Keratinocyte (primary cell): ENCODE measurements at regions not wholly inside any gene's neighbourhood (a gene's known extent, or its start where the extent isn't known, plus 50 kb on each side); places are given as distances from the start of the nearest gene placed in this dataset.

Source experiments
- DNase-seq: peaks from one replicate; pipeline ENCODE4 v3.0.0-alpha.2; 2011; ENCODE audit warnings: low read depth, missing footprints, low spot score
- FAIRE-seq: peaks from 2 replicates; lab custom pipeline; 2011; peaks lifted over from hg19 to GRCh38; lab: Jason Lieb, UNC
- H2AFZ ChIP-seq: 2 replicates; pipeline ENCODE4 v1.6.0; 2012; ENCODE audit warnings: low read length, control low read depth, inconsistent platforms; ENCODE audit not compliant: control insufficient read depth
- H3K27ac ChIP-seq: 2 replicates; pipeline ENCODE4 v1.5.1; 2011; ENCODE audit warnings: low read length; ENCODE audit not compliant: control insufficient read depth, insufficient read depth
- H3K27me3 ChIP-seq: 3 replicates; pipeline ENCODE4 v1.6.0; 2011; ENCODE audit warnings: low read length; ENCODE audit not compliant: control insufficient read depth, insufficient read depth; ENCODE audit errors: extremely low read depth
- H3K36me3 ChIP-seq, 2 experiments: 2 replicates in 1 of 2; 3 replicates in 1 of 2; pipeline ENCODE4 v1.5.1; 2011; ENCODE audit warnings: low read length in 2 of 2, mild to moderate bottlenecking in 1 of 2; ENCODE audit not compliant: control insufficient read depth in 2 of 2, insufficient read depth in 2 of 2; ENCODE audit errors: extremely low read depth in 1 of 2
- H3K4me1 ChIP-seq: 3 replicates; pipeline ENCODE4 v1.5.1; 2011; ENCODE audit warnings: low read length; ENCODE audit not compliant: control insufficient read depth, insufficient read depth; ENCODE audit errors: extremely low read depth
- H3K4me2 ChIP-seq: 3 replicates; pipeline ENCODE4 v1.6.0; 2011; ENCODE audit warnings: low read depth, low read length; ENCODE audit not compliant: control insufficient read depth, insufficient read depth; ENCODE audit errors: extremely low read depth
- H3K4me3 ChIP-seq, 3 experiments: fragments of 200-600 bp in 1 of 3; sonication (generic) in 1 of 3; 2 replicates in 2 of 3; 3 replicates in 1 of 3; pipeline ENCODE4 v1.5.1; 2011 to 2016; ENCODE audit warnings: low read length in 3 of 3, mild to moderate bottlenecking in 3 of 3, control low read depth in 2 of 3, inconsistent platforms in 1 of 3, low read depth in 1 of 3, mixed read lengths in 1 of 3, mixed run types in 1 of 3, moderate library complexity in 1 of 3; ENCODE audit not compliant: control insufficient read depth in 2 of 3, insufficient read depth in 2 of 3; ENCODE audit errors: extremely low read depth in 1 of 3
- H3K79me2 ChIP-seq: 2 replicates; pipeline ENCODE4 v1.6.0; 2012; ENCODE audit warnings: low read length; ENCODE audit not compliant: control insufficient read depth, insufficient read depth
- H3K9ac ChIP-seq: 3 replicates; pipeline ENCODE4 v1.6.0; 2011; ENCODE audit warnings: low read length; ENCODE audit not compliant: control insufficient read depth, insufficient read depth; ENCODE audit errors: extremely low read depth
- H3K9me1 ChIP-seq: 3 replicates; pipeline ENCODE4 v1.6.0; 2011; ENCODE audit warnings: low read length; ENCODE audit not compliant: control insufficient read depth, insufficient read depth; ENCODE audit errors: extremely low read depth
- H3K9me3 ChIP-seq: 2 replicates; pipeline ENCODE4 v1.5.1; 2012; ENCODE audit warnings: low read depth, low read length; ENCODE audit not compliant: control insufficient read depth
- H4K20me1 ChIP-seq: 3 replicates; pipeline ENCODE4 v1.6.0; 2011; ENCODE audit warnings: low read length; ENCODE audit not compliant: control insufficient read depth, insufficient read depth; ENCODE audit errors: extremely low read depth
- EZH2 ChIP-seq: IDR thresholded peaks from one replicate; pipeline ENCODE4 v1.6.1; 2012; ENCODE audit warnings: inconsistent platforms, mild to moderate bottlenecking, low read length, moderate library complexity
- dilution Hi-C: fragments of 300-500 bp; cut with MboI; formaldehyde crosslinking; loops from one replicate; pipeline ENCODE4 v1.7.0; 2020; ENCODE audit warnings: low sequenced_read_pairs; ENCODE audit not compliant: extremely low pct_ligation_motif_present
- TF ChIP-seq, protein P1 (sequence below), 3 experiments: IDR thresholded peaks in 1 of 3; conservative IDR thresholded peaks in 1 of 3; optimal IDR thresholded peaks in 1 of 3; 2 replicates in 2 of 3; 3 replicates in 1 of 3; pipeline versions ENCODE3 to v1.5.1; 2011; ENCODE audit warnings: low read length in 3 of 3, mild to moderate bottlenecking in 3 of 3, moderate library complexity in 2 of 3, control low read depth in 1 of 3, inconsistent platforms in 1 of 3; ENCODE audit not compliant: insufficient read depth in 2 of 3; ENCODE audit errors: extremely low read depth in 1 of 3

DNA sequence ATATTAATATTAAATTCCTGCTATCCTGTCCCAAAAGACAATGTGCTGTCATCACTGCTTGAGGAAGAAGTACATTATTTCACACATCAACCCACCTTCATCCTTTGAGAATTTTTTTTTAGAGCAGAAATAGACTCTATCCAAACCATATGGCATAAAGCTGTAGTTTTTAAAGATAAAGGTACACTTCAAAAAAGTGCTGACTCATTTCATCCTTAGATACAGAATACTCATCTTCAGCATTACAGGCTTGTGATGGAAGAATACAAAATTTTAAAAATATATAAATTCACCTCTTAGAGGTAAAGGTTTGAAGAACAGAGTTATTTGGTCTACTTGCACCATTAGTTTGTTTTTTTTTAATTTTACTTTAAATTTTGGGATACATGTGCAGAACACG is 126.7 kb upstream of the ERG start:
- Histone ChIP-seq H3K79me2 (no peaks in the 10 kb centered on the region), H3K9ac (no peak overlapping the region), H3K9me3 (no peaks in the 10 kb centered on the region), H3K9me1 (no peaks in the 10 kb centered on the region), H3K36me3 (no peaks in the 10 kb centered on the region), H3K27ac (no peak overlapping the region), H3K4me1 (no peaks in the 10 kb centered on the region), H4K20me1 (no peaks in the 10 kb centered on the region), H3K27me3 (no peaks in the 10 kb centered on the region), H3K4me2 (no peak overlapping the region), H2AFZ (no peak overlapping the region), H3K4me3 (no peak overlapping the region)
- DNase-seq (no peak), FAIRE-seq (no peak)
- TF ChIP-seq, protein P1, sequence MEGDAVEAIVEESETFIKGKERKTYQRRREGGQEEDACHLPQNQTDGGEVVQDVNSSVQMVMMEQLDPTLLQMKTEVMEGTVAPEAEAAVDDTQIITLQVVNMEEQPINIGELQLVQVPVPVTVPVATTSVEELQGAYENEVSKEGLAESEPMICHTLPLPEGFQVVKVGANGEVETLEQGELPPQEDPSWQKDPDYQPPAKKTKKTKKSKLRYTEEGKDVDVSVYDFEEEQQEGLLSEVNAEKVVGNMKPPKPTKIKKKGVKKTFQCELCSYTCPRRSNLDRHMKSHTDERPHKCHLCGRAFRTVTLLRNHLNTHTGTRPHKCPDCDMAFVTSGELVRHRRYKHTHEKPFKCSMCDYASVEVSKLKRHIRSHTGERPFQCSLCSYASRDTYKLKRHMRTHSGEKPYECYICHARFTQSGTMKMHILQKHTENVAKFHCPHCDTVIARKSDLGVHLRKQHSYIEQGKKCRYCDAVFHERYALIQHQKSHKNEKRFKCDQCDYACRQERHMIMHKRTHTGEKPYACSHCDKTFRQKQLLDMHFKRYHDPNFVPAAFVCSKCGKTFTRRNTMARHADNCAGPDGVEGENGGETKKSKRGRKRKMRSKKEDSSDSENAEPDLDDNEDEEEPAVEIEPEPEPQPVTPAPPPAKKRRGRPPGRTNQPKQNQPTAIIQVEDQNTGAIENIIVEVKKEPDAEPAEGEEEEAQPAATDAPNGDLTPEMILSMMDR (optimal IDR thresholded peaks at IDR 0.05 in 1 of 3, IDR thresholded peaks at IDR 0.05 in 1 of 3, conservative IDR thresholded peaks at IDR 0.05 in 1 of 3; ENCODE audit: extremely low read depth in 1 of 3, insufficient read depth in 2 of 3, low read length in 3 of 3): no peak
- no peak for TF ChIP-seq EZH2
- dilution Hi-C loops: no loop called here

DNA sequence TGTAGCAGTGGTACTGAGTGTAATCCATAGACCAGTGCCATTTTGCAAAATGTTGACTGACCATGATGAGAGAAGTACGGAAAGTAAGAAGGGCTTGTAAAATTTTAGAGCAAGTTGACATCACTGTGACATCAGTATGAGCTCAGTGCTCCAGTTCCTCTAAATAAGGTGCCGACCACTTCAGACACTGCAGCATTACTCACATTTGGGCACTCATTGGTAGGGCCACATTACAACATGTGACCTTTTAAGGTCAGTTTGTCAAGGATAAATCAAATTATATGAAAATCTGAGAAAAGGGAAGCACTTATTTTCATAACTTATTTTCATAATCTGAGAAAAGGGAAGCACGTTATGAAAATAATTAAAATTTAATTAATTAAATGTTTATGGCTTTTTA is 128.0 kb upstream of the ERG start:
- TF ChIP-seq, protein P1 (optimal IDR thresholded peaks at IDR 0.05 in 1 of 3, IDR thresholded peaks at IDR 0.05 in 1 of 3, conservative IDR thresholded peaks at IDR 0.05 in 1 of 3; ENCODE audit: extremely low read depth in 1 of 3, insufficient read depth in 2 of 3, low read length in 3 of 3): no peak
- TF ChIP-seq EZH2: no peak
- no peaks in the 10 kb centered on the region for H3K36me3 ChIP-seq
- no peak for FAIRE-seq

More for the DNA sequence above, 128.0 kb upstream of the ERG start:
- DNase-seq: no peak
- dilution Hi-C loops: no loop called here
- no peak overlapping the region for H3K9ac ChIP-seq
- H3K79me2 ChIP-seq: no peaks in the 10 kb centered on the region
- H3K4me2 ChIP-seq: no peak overlapping the region
- H3K9me3 ChIP-seq: peaks cover 2% of the 10 kb centered on the region
- no peaks in the 10 kb centered on the region for H3K27me3 ChIP-seq
- no peak overlapping the region for H2AFZ ChIP-seq
- no peak overlapping the region for H3K4me3 ChIP-seq
- H3K4me1 ChIP-seq: no peaks in the 10 kb centered on the region
- H3K9me1 ChIP-seq: no peaks in the 10 kb centered on the region
- H3K27ac ChIP-seq: no peak overlapping the region
- no peaks in the 10 kb centered on the region for H4K20me1 ChIP-seq
